ENCODE measurements at regions not wholly inside any gene's neighbourhood (a gene's known extent, or its start where the extent isn't known, plus 50 kb on each side); places are given as distances from the start of the nearest gene placed in this dataset.

- TF ChIP-seq POLR2A (IDR thresholded peaks at IDR 0.05) = no peak
- TF ChIP-seq CTCF (IDR thresholded peaks at IDR 0.05) = no peak
Observed at GRCh38 chr5:158068964-158069363, 210.0 kb upstream of the CLINT1 start.
